OCI-LY3 (cell line): ENCODE measurements at regions not wholly inside any gene's neighbourhood (a gene's known extent, or its start where the extent isn't known, plus 50 kb on each side); places are given as distances from the start of the nearest gene placed in this dataset.

Experiments
- H2AFZ ChIP-seq: fragments of 200-600, 300-600 bp; shearing (Covaris generic); 2 replicates; pipeline ENCODE4 v1.6.0; 2014; ENCODE audit warnings: antibody characterized with exemption, low read depth, low read length
- H3K27ac ChIP-seq: fragments of 200-600, 300-600 bp; sonication (generic); 2 replicates; pipeline ENCODE4 v1.5.1; 2014; ENCODE audit warnings: mild to moderate bottlenecking, low read length, moderate library complexity, mixed read lengths
- H3K27me3 ChIP-seq: fragments of 200-600, 300-600 bp; sonication (generic); 2 replicates; pipeline ENCODE4 v1.6.1; 2014; ENCODE audit warnings: low read depth, low read length, mixed read lengths
- H3K36me3 ChIP-seq: fragments of 200-600, 300-600 bp; sonication (generic); replicated peaks from 2 replicates; pipeline ENCODE3; 2014; ENCODE audit warnings: low read depth, low read length, mixed read lengths
- H3K4me1 ChIP-seq: fragments of 300-600, 200-600 bp; sonication (generic); 2 replicates; pipeline ENCODE4 v1.6.1; 2014; ENCODE audit warnings: low read length, mixed read lengths
- H3K4me2 ChIP-seq: fragments of 200-600, 300-600 bp; sonication (generic); 2 replicates; pipeline ENCODE4 v1.6.1; 2014; ENCODE audit warnings: low read length, mixed read lengths
- H3K4me3 ChIP-seq: fragments of 300-600, 200-600 bp; sonication (generic); 2 replicates; pipeline ENCODE4 v1.5.1; 2014; ENCODE audit warnings: antibody characterized with exemption, mild to moderate bottlenecking, low read length, moderate library complexity
- H3K79me2 ChIP-seq: fragments of 300-600, 200-600 bp; shearing (Covaris generic); 2 replicates; pipeline ENCODE4 v1.6.1; 2014; ENCODE audit warnings: mild to moderate bottlenecking, low read length, mixed read lengths
- H3K9ac ChIP-seq: fragments of 300-600, 200-600 bp; shearing (Covaris generic); 2 replicates; pipeline ENCODE4 v1.6.0; 2014; ENCODE audit warnings: mild to moderate bottlenecking, low read length, moderate library complexity
- H3K9me3 ChIP-seq: fragments of 200-600, 300-600 bp; shearing (Covaris generic); 2 replicates; pipeline ENCODE4 v1.6.1; 2014; ENCODE audit warnings: low read length, mixed read lengths; ENCODE audit not compliant: insufficient read depth
- H4K20me1 ChIP-seq: fragments of 200-600, 300-600 bp; sonication (generic); 2 replicates; pipeline ENCODE4 v1.6.1; 2016; ENCODE audit warnings: low read length, mixed read lengths; ENCODE audit not compliant: insufficient read depth
- CTCF ChIP-seq: fragments of 200-600, 300-600 bp; sonication (generic); IDR thresholded peaks from 2 replicates; pipeline ENCODE4 v1.5.1; 2014; ENCODE audit warnings: antibody characterized with exemption, low read length, low read depth
- EZH2phosphoT487 ChIP-seq: fragments of 200-600 bp; shearing (Covaris generic); IDR thresholded peaks from 2 replicates; pipeline ENCODE4 v1.6.1; 2018; ENCODE audit warnings: antibody characterized with exemption, mixed run types, low read depth

- Histone ChIP-seq H3K4me3 (no peak overlapping the region), H3K4me2 (no peak overlapping the region), H3K79me2 (no peaks in the 10 kb centered on the region), H2AFZ (no peak overlapping the region; the same call in 1 of the 2 replicates), H3K27me3 (no peaks in the 10 kb centered on the region), H3K36me3 (no peaks in the 10 kb centered on the region), H3K9me3 (no peaks in the 10 kb centered on the region), H3K4me1 (peaks cover 12% of the 10 kb centered on the region), H3K27ac (no peak overlapping the region), H3K9ac (no peak overlapping the region), H4K20me1 (no peaks in the 10 kb centered on the region)
- TF ChIP-seq CTCF (no peak), EZH2phosphoT487 (no peak)
Measured at GRCh38 chrX:28058901-28059300, 77.7 kb upstream of the DCAF8L1 start.

GRCh38 chrX:28042826-28043564, 61.7 kb upstream of the DCAF8L1 start:
- Histone ChIP-seq H2AFZ (no peak overlapping the region), H3K4me1 (no peaks in the 10 kb centered on the region), H3K79me2 (no peaks in the 10 kb centered on the region), H3K9me3 (no peaks in the 10 kb centered on the region), H3K4me3 (no peak overlapping the region), H3K9ac (no peak overlapping the region), H3K27ac (no peak overlapping the region), H3K36me3 (no peaks in the 10 kb centered on the region), H4K20me1 (no peaks in the 10 kb centered on the region), H3K27me3 (no peaks in the 10 kb centered on the region), H3K4me2 (no peak overlapping the region)
- TF ChIP-seq CTCF (no peak), EZH2phosphoT487 (no peak)

- no peak overlapping the region for H3K27ac ChIP-seq
- H3K27me3 ChIP-seq, result no peaks in the 10 kb centered on the region
- no peaks in the 10 kb centered on the region for H3K79me2 ChIP-seq
- no peaks in the 10 kb centered on the region for H3K4me1 ChIP-seq
- H4K20me1 ChIP-seq, result no peaks in the 10 kb centered on the region
- TF ChIP-seq EZH2phosphoT487 (no peak), CTCF (no peak)
- no peak overlapping the region for H3K4me2 ChIP-seq
- H3K36me3 ChIP-seq, result no peaks in the 10 kb centered on the region
- no peaks in the 10 kb centered on the region for H3K9me3 ChIP-seq
- H3K9ac ChIP-seq, result no peak overlapping the region
- H3K4me3 ChIP-seq, result no peak overlapping the region
- H2AFZ ChIP-seq, result no peak overlapping the region
Measured at GRCh38 chrX:28042260-28042659, 61.0 kb upstream of the DCAF8L1 start.

GRCh38 chrX:28039258-28039657, 58.0 kb upstream of the DCAF8L1 start:
- Histone ChIP-seq H3K27me3 (no peaks in the 10 kb centered on the region), H3K79me2 (no peaks in the 10 kb centered on the region), H3K27ac (no peak overlapping the region), H4K20me1 (no peaks in the 10 kb centered on the region), H3K36me3 (no peaks in the 10 kb centered on the region), H3K9me3 (no peaks in the 10 kb centered on the region), H3K9ac (no peak overlapping the region), H3K4me1 (no peaks in the 10 kb centered on the region), H3K4me2 (no peak overlapping the region), H2AFZ (no peak overlapping the region), H3K4me3 (no peak overlapping the region)
- no peak for TF ChIP-seq CTCF
- no peak for TF ChIP-seq EZH2phosphoT487
